IMR-90 (cell line): ENCODE measurements at regions not wholly inside any gene's neighbourhood (a gene's known extent, or its start where the extent isn't known, plus 50 kb on each side); places are given as distances from the start of the nearest gene placed in this dataset.

Source experiments
- ATAC-seq: fragments of 200-7000 bp; cut with Tn5 transposase; 2 replicates; pipeline ENCODE4 v1.9.1; 2020; ENCODE audit warnings: low read depth, mild to moderate bottlenecking, moderate library complexity
- BruUV-seq: library from RNA; stranded (reverse); fragments of 400-500 nt; replicated peaks from 2 replicates; lab custom pipeline; 2021; lab: Mats Ljungman, UMichigan
- CTCF ChIA-PET: fragments of 300-600 bp; formaldehyde crosslinking; extraction: SDS; loops from one replicate; lab custom pipeline; 2021; ENCODE audit warnings: antibody characterized with exemption; lab: Yijun Ruan, JAX
- POLR2A ChIA-PET: fragments of 300-600 bp; sonication (Branson Sonifier 250); formaldehyde crosslinking; loops from one replicate; lab custom pipeline; 2022; ENCODE audit warnings: antibody characterized with exemption; ENCODE audit not compliant: unreplicated experiment; lab: Charles Lee
- DNase-seq: peaks from one replicate; pipeline ENCODE4 v3.0.0; 2013
- H2AFZ ChIP-seq: replicated peaks from 2 replicates; pipeline ENCODE3; 2013; ENCODE audit warnings: low read length, mild to moderate bottlenecking; ENCODE audit not compliant: poor library complexity
- H2AK5ac ChIP-seq: 2 replicates; pipeline ENCODE4 v1.6.1; 2013; ENCODE audit warnings: low read depth, low read length, inconsistent platforms
- H2AK9ac ChIP-seq: replicated peaks from 2 replicates; pipeline ENCODE3; 2013; ENCODE audit warnings: mild to moderate bottlenecking, low read depth, low read length, moderate library complexity; ENCODE audit not compliant: poor library complexity
- H2BK120ac ChIP-seq: 2 replicates; pipeline ENCODE4 v1.6.1; 2013; ENCODE audit warnings: low read depth, low read length, inconsistent platforms
- H2BK15ac ChIP-seq: 3 replicates; pipeline ENCODE4 v1.6.1; 2013; ENCODE audit warnings: low read depth, low read length, inconsistent platforms
- H2BK20ac ChIP-seq: 2 replicates; pipeline ENCODE4 v1.6.1; 2013; ENCODE audit warnings: low read depth, mild to moderate bottlenecking, inconsistent platforms, low read length, moderate library complexity
- H2BK5ac ChIP-seq: 2 replicates; pipeline ENCODE4 v1.6.1; 2013; ENCODE audit warnings: mild to moderate bottlenecking, low read depth, low read length, inconsistent platforms; ENCODE audit not compliant: poor library complexity, severe bottlenecking
- H3K14ac ChIP-seq: replicated peaks from 2 replicates; pipeline ENCODE4 v1.6.1; 2013; ENCODE audit warnings: low read depth, low read length, inconsistent platforms
- H3K18ac ChIP-seq: 2 replicates; pipeline ENCODE4 v1.6.1; 2013; ENCODE audit warnings: low read depth, low read length, control low read depth
- H3K23ac ChIP-seq: 2 replicates; pipeline ENCODE4 v1.6.1; 2013; ENCODE audit warnings: low read depth, low read length, inconsistent platforms
- H3K27ac ChIP-seq: 2 replicates; pipeline ENCODE4 v1.5.1; 2013; ENCODE audit warnings: mild to moderate bottlenecking, control low read depth, low read length; ENCODE audit not compliant: insufficient read depth
- H3K27me3 ChIP-seq: 2 replicates; pipeline ENCODE4 v1.6.1; 2013; ENCODE audit warnings: low read length; ENCODE audit not compliant: control insufficient read depth, insufficient read depth
- H3K36me3 ChIP-seq: 2 replicates; pipeline ENCODE4 v1.6.1; 2013; ENCODE audit warnings: low read length, mixed read lengths; ENCODE audit not compliant: control insufficient read depth, insufficient read depth
- H3K4ac ChIP-seq: 2 replicates; pipeline ENCODE4 v1.6.1; 2013; ENCODE audit warnings: low read depth, low read length, inconsistent platforms
- H3K4me1 ChIP-seq: 2 replicates; pipeline ENCODE4 v1.6.1; 2013; ENCODE audit warnings: low read length, mixed read lengths; ENCODE audit not compliant: control insufficient read depth, insufficient read depth
- H3K4me2 ChIP-seq: 2 replicates; pipeline ENCODE4 v1.6.1; 2013; ENCODE audit warnings: low read depth, mild to moderate bottlenecking, control low read depth, low read length, moderate library complexity
- H3K4me3 ChIP-seq: 2 replicates; pipeline ENCODE4 v1.5.1; 2013; ENCODE audit warnings: low read depth, mild to moderate bottlenecking, control low read depth, low read length, moderate library complexity; ENCODE audit not compliant: insufficient read depth
- H3K56ac ChIP-seq: 2 replicates; pipeline ENCODE4 v1.6.1; 2013; ENCODE audit warnings: low read length, inconsistent platforms; ENCODE audit not compliant: insufficient read depth; ENCODE audit errors: extremely low read depth
- H3K79me1 ChIP-seq, 2 experiments: 2 replicates each; pipeline ENCODE4 v1.6.1; 2013; ENCODE audit warnings: low read length in 2 of 2, inconsistent platforms in 1 of 2, low read depth in 1 of 2
- H3K9ac ChIP-seq: 2 replicates; pipeline ENCODE4 v1.6.1; 2013; ENCODE audit warnings: low read depth, low read length, control low read depth
- H3K9me1 ChIP-seq: 2 replicates; pipeline ENCODE4 v1.6.1; 2013; ENCODE audit warnings: low read length, inconsistent platforms; ENCODE audit not compliant: insufficient read depth
- H3K9me3 ChIP-seq: 2 replicates; pipeline ENCODE4 v1.6.1; 2013; ENCODE audit warnings: low read length; ENCODE audit not compliant: control insufficient read depth, insufficient read depth
- H4K20me1 ChIP-seq: 2 replicates; pipeline ENCODE4 v1.6.1; 2013; ENCODE audit warnings: low read length, inconsistent platforms; ENCODE audit not compliant: insufficient read depth
- H4K5ac ChIP-seq: 2 replicates; pipeline ENCODE4 v1.6.1; 2013; ENCODE audit warnings: mild to moderate bottlenecking, low read depth, low read length, control low read depth
- H4K8ac ChIP-seq, 2 experiments: 2 replicates each; pipeline ENCODE4 v1.6.1; 2013; ENCODE audit warnings: low read depth in 2 of 2, low read length in 2 of 2, control low read depth in 1 of 2, inconsistent platforms in 1 of 2
- H4K91ac ChIP-seq: 2 replicates; pipeline ENCODE4 v1.6.1; 2013; ENCODE audit warnings: low read depth, low read length, inconsistent platforms; ENCODE audit not compliant: insufficient read depth
- BHLHE40 ChIP-seq: fragments of 150-350 bp; IDR thresholded peaks from 2 replicates; pipeline ENCODE4 v1.6.1; 2016; ENCODE audit warnings: mild to moderate bottlenecking, low read depth, low read length
- CEBPB ChIP-seq: IDR thresholded peaks from 2 replicates; pipeline ENCODE4 v1.6.1; 2012; ENCODE audit warnings: low read depth, low read length, improper control_type of control experiment
- CHD1 ChIP-seq: IDR thresholded peaks from 2 replicates; pipeline ENCODE4 v1.6.1; 2012; ENCODE audit warnings: low read depth, low read length, improper control_type of control experiment
- CTCF ChIP-seq: conservative IDR thresholded peaks from 2 replicates; pipeline ENCODE4 v1.5.1; 2012; ENCODE audit warnings: mild to moderate bottlenecking, low read depth, low read length, improper control_type of control experiment
- FOS ChIP-seq: fragments of 150-350 bp; IDR thresholded peaks from 2 replicates; pipeline ENCODE4 v1.6.1; 2016; ENCODE audit warnings: low read depth, low read length
- MAFK ChIP-seq: IDR thresholded peaks from 2 replicates; pipeline ENCODE4 v1.6.1; 2012; ENCODE audit warnings: low read depth, low read length, improper control_type of control experiment
- MAZ ChIP-seq: IDR thresholded peaks from 2 replicates; pipeline ENCODE4 v1.6.1; 2012; ENCODE audit warnings: low read depth, mild to moderate bottlenecking, low read length, improper control_type of control experiment, moderate library complexity, borderline replicate concordance
- NFE2L2 ChIP-seq: fragments of 150-350 bp; IDR thresholded peaks from 2 replicates; pipeline ENCODE4 v1.6.1; 2016; ENCODE audit warnings: low read depth, mild to moderate bottlenecking, low read length
- POLR2A ChIP-seq: IDR thresholded peaks from 2 replicates; pipeline ENCODE4 v1.6.1; 2012; ENCODE audit warnings: mild to moderate bottlenecking, low read depth, low read length
- RAD21 ChIP-seq: IDR thresholded peaks from 2 replicates; pipeline ENCODE4 v1.6.1; 2012; ENCODE audit warnings: low read length, improper control_type of control experiment
- RCOR1 ChIP-seq: IDR thresholded peaks from 2 replicates; pipeline ENCODE4 v1.6.1; 2012; ENCODE audit warnings: mild to moderate bottlenecking, low read length, improper control_type of control experiment; ENCODE audit not compliant: insufficient replicate concordance
- RFX5 ChIP-seq: IDR thresholded peaks from 2 replicates; pipeline ENCODE4 v1.8.0; 2012; ENCODE audit warnings: low read depth, mild to moderate bottlenecking, low read length, moderate library complexity
- SMC3 ChIP-seq: fragments of 150-350 bp; IDR thresholded peaks from 2 replicates; pipeline ENCODE4 v1.6.1; 2016; ENCODE audit warnings: low read depth, mild to moderate bottlenecking, antibody characterized with exemption, low read length, moderate library complexity
- USF2 ChIP-seq: fragments of 150-350 bp; IDR thresholded peaks from 2 replicates; pipeline ENCODE4 v1.6.1; 2017; ENCODE audit warnings: mild to moderate bottlenecking, antibody characterized with exemption, low read length, low read depth
- WGBS, 2 experiments: methylation state at CpG; one replicate each; pipeline versions ENCODE4 v1.1.5 to v1.1.7; 2013; ENCODE audit warnings: missing lambda C conversion rate in 2 of 2; ENCODE audit not compliant: insufficient read length in 1 of 2; ENCODE audit errors: extremely low coverage in 2 of 2; 5-methylcytosine and 5-hydroxymethylcytosine counted together
- dilution Hi-C: fragments of 300-500 bp; cut with HindIII; formaldehyde crosslinking; loops from one replicate; pipeline ENCODE4 v1.14.3; 2018; ENCODE audit warnings: low sequenced_read_pairs; ENCODE audit not compliant: unreplicated experiment
- in situ Hi-C: fragments of 300-500 bp; cut with MboI; formaldehyde crosslinking; loops from 3 replicates; pipeline ENCODE4 v1.14.3; 2019; ENCODE audit warnings: low sequenced_read_pairs, inconsistent platforms, mixed read lengths
- intact Hi-C: fragments of 100-400 bp; cut with micrococcal nuclease; formaldehyde crosslinking; loops from 2 replicates; pipeline ENCODE4 v1.10.0; 2022

- no TSS peak for BruUV-seq
- Histone ChIP-seq H3K4me1 (peaks cover 4% of the 10 kb centered on the region; the same call in 1 of the 2 replicates), H3K9me3 (no peaks in the 10 kb centered on the region), H3K14ac (0 out of 2 replicates have a peak overlapping the region, but pooled peaks have one; percentile 45), H2BK120ac (peak overlapping the region; percentile 79), H3K27ac (peak overlapping the region; percentile 46; the same call in 1 of the 2 replicates), H3K23ac (peak overlapping the region; percentile 26; the same call in 1 of the 2 replicates), H3K4me2 (peak overlapping the region; percentile 91; the same call in 1 of the 2 replicates), H3K56ac (no peak overlapping the region; the same call in 1 of the 2 replicates), H3K27me3 (no peaks in the 10 kb centered on the region; the same call in 1 of the 2 replicates), H3K9me1 (no peaks in the 10 kb centered on the region), H3K18ac (peak overlapping the region; percentile 12; the same call in 1 of the 2 replicates), H3K36me3 (no peaks in the 10 kb centered on the region), H4K20me1 (no peaks in the 10 kb centered on the region), H4K8ac (peak overlapping the region; percentile 86 to 97), H2AK9ac (peak overlapping the region; percentile 79), H2AFZ (peak overlapping the region; percentile 97), H4K5ac (peak overlapping the region; percentile 87), H3K79me1 (no peaks in the 10 kb centered on the region), H3K9ac (peak overlapping the region; percentile 76), H2AK5ac (no peak overlapping the region), H2BK5ac (no peak overlapping the region), H3K4ac (peak overlapping the region; percentile 26; the same call in 1 of the 2 replicates), H3K4me3 (peak overlapping the region; percentile 47), H2BK20ac (no peak overlapping the region; the same call in 1 of the 2 replicates), H2BK15ac (no peak overlapping the region; the same call in 2 of the 3 replicates), H4K91ac (peak overlapping the region; percentile 84)
- intact Hi-C loops = no loop called here
- ChIA-PET CTCF (no interaction called here), POLR2A (no interaction called here)
- DNase-seq (no peak), ATAC-seq (no peak; the same call in 1 of the 2 replicates)
- TF ChIP-seq BHLHE40 (no peak), NFE2L2 (no peak), RCOR1 (no peak), RFX5 (no peak), SMC3 (no peak), USF2 (no peak), MAZ (no peak), RAD21 (no peak), MAFK (no peak), POLR2A (no peak), CHD1 (no peak), FOS (no peak), CTCF (no peak), CEBPB (no peak)
- 23% methylated on average over 5 of the region's 12 CpGs; no CpG with 5 or more reads in 1 of the 2 experiments for WGBS, 2 experiments
- in situ Hi-C loops = no loop called here
- dilution Hi-C loops = no loop called here
Observed at GRCh38 chr10:89836840-89837164, 135.4 kb downstream of the KIF20B start.
